Smooth muscle cell (in vitro differentiated cells): ENCODE measurements at regions not wholly inside any gene's neighbourhood (a gene's known extent, or its start where the extent isn't known, plus 50 kb on each side); places are given as distances from the start of the nearest gene placed in this dataset.

Source experiments
- DNase-seq: peaks from one replicate; lab custom pipeline; 2025; ENCODE audit not compliant: unreplicated experiment; lab: John Stamatoyannopoulos, UW
- H2AFZ ChIP-seq: fragments of 200-600 bp; sonication (generic); 2 replicates; pipeline ENCODE4 v1.6.0; 2016; ENCODE audit warnings: antibody characterized with exemption, low read depth, mild to moderate bottlenecking
- H3F3A ChIP-seq: fragments of 200-600 bp; sonication (generic); 2 replicates; pipeline ENCODE4 v1.6.0; 2017; ENCODE audit warnings: antibody characterized with exemption, low read depth
- H3K27ac ChIP-seq: fragments of 200-600 bp; sonication (generic); 2 replicates; pipeline ENCODE4 v1.5.1; 2016; ENCODE audit warnings: low read depth, mild to moderate bottlenecking
- H3K27me3 ChIP-seq: fragments of 200-600 bp; sonication (generic); 2 replicates; pipeline ENCODE4 v1.6.1; 2016; ENCODE audit warnings: low read depth, mild to moderate bottlenecking
- H3K36me3 ChIP-seq: fragments of 200-600 bp; sonication (generic); 2 replicates; pipeline ENCODE4 v1.5.1; 2016; ENCODE audit warnings: low read depth
- H3K4me1 ChIP-seq: fragments of 200-600 bp; sonication (generic); 2 replicates; pipeline ENCODE4 v1.5.1; 2016; ENCODE audit warnings: low read depth
- H3K4me2 ChIP-seq: fragments of 200-600 bp; sonication (generic); 2 replicates; pipeline ENCODE4 v1.6.0; 2016; ENCODE audit warnings: mild to moderate bottlenecking
- H3K4me3 ChIP-seq: fragments of 200-600 bp; sonication (generic); 2 replicates; pipeline ENCODE4 v1.5.1; 2016; ENCODE audit warnings: mild to moderate bottlenecking
- H3K79me2 ChIP-seq: fragments of 200-600 bp; sonication (generic); 2 replicates; pipeline ENCODE4 v1.6.0; 2016; ENCODE audit warnings: low read depth, mild to moderate bottlenecking
- H3K9ac ChIP-seq: fragments of 200-600 bp; sonication (generic); 2 replicates; pipeline ENCODE4 v1.6.0; 2016; ENCODE audit warnings: low read depth
- H3K9me3 ChIP-seq: fragments of 200-600 bp; sonication (generic); replicated peaks from 2 replicates; pipeline ENCODE4 v1.5.1; 2016; ENCODE audit warnings: low read depth
- H4K20me1 ChIP-seq: fragments of 200-600 bp; sonication (generic); 2 replicates; pipeline ENCODE4 v1.6.0; 2016; ENCODE audit warnings: low read depth
- CTCF ChIP-seq: fragments of 200-600 bp; sonication (generic); IDR thresholded peaks from 2 replicates; pipeline ENCODE4 v1.5.1; 2017; ENCODE audit warnings: borderline replicate concordance, mild to moderate bottlenecking, antibody characterized with exemption; ENCODE audit not compliant: insufficient read depth, poor library complexity, severe bottlenecking
- WGBS: methylation state at CpG from one replicate; pipeline ENCODE4 v1.1.7; 2016; ENCODE audit warnings: low lambda C conversion rate; 5-methylcytosine and 5-hydroxymethylcytosine counted together

GRCh38 chr20:51184289-51184688 is 161.4 kb upstream of the KCNG1 start:
- no peak for DNase-seq
- no peak overlapping the region for H2AFZ ChIP-seq
- no peaks in the 10 kb centered on the region for H3K27me3 ChIP-seq
- H3K4me1 ChIP-seq: no peaks in the 10 kb centered on the region
- H3K36me3 ChIP-seq: no peaks in the 10 kb centered on the region
- H4K20me1 ChIP-seq: no peaks in the 10 kb centered on the region
- no peak overlapping the region for H3K4me3 ChIP-seq
- TF ChIP-seq CTCF: no peak
- 75% methylated on average over 2 of the region's 2 CpGs for WGBS
- no peaks in the 10 kb centered on the region for H3K9me3 ChIP-seq
- no peaks in the 10 kb centered on the region for H3F3A ChIP-seq
- H3K9ac ChIP-seq: no peak overlapping the region
- no peak overlapping the region for H3K27ac ChIP-seq
- H3K79me2 ChIP-seq: no peaks in the 10 kb centered on the region
- no peak overlapping the region for H3K4me2 ChIP-seq

- Histone ChIP-seq H3K36me3 (no peaks in the 10 kb centered on the region), H3K79me2 (no peaks in the 10 kb centered on the region), H4K20me1 (no peaks in the 10 kb centered on the region), H3K4me3 (no peak overlapping the region), H3K9ac (no peak overlapping the region), H3K4me1 (no peaks in the 10 kb centered on the region), H3K9me3 (no peaks in the 10 kb centered on the region), H3K27me3 (no peaks in the 10 kb centered on the region), H2AFZ (no peak overlapping the region), H3F3A (no peaks in the 10 kb centered on the region), H3K4me2 (no peak overlapping the region), H3K27ac (no peak overlapping the region)
- 100% methylated on average over 1 of the region's 1 CpG for WGBS
- no peak for DNase-seq
- TF ChIP-seq CTCF: no peak
Measured at GRCh38 chr20:51183451-51183850, 160.5 kb upstream of the KCNG1 start.

GRCh38 chr20:51182571-51182970 is 159.7 kb upstream of the KCNG1 start:
- Histone ChIP-seq H3K4me1 (no peaks in the 10 kb centered on the region), H4K20me1 (no peaks in the 10 kb centered on the region), H3F3A (no peaks in the 10 kb centered on the region), H3K9ac (no peak overlapping the region), H3K9me3 (no peaks in the 10 kb centered on the region), H3K4me2 (no peak overlapping the region), H3K27me3 (no peaks in the 10 kb centered on the region), H3K79me2 (no peaks in the 10 kb centered on the region), H3K27ac (no peak overlapping the region), H3K4me3 (no peak overlapping the region), H3K36me3 (no peaks in the 10 kb centered on the region), H2AFZ (no peak overlapping the region)
- 92% methylated on average over 6 of the region's 6 CpGs for WGBS
- DNase-seq: no peak
- TF ChIP-seq CTCF: no peak

GRCh38 chr20:51178153-51178552 is 155.2 kb upstream of the KCNG1 start:
- Histone ChIP-seq H3K36me3 (no peaks in the 10 kb centered on the region), H3K4me3 (no peak overlapping the region), H3K27ac (no peak overlapping the region), H3K27me3 (no peaks in the 10 kb centered on the region), H3K4me2 (no peak overlapping the region), H3K9ac (no peak overlapping the region), H4K20me1 (no peaks in the 10 kb centered on the region), H2AFZ (no peak overlapping the region), H3F3A (no peaks in the 10 kb centered on the region), H3K9me3 (no peaks in the 10 kb centered on the region), H3K4me1 (no peaks in the 10 kb centered on the region), H3K79me2 (no peaks in the 10 kb centered on the region)
- TF ChIP-seq CTCF: no peak
- DNase-seq: no peak
- 80% methylated on average over 3 of the region's 3 CpGs for WGBS
